ENCODE measurements at regions not wholly inside any gene's neighbourhood (a gene's known extent, or its start where the extent isn't known, plus 50 kb on each side); places are given as distances from the start of the nearest gene placed in this dataset. TPM values are rescaled to one million over a fixed set of nuclear protein-coding genes. Genes with fewer than 3 reads are reported as not detected.

Small RNA genes lying in the stretch of these regions (small RNA-seq; reads per million reads assigned to genes)
- gene AL031183.1 (ENCODE audit: low replicate concordance), result not detected
- not detected for gene RF00012 (ENCODE audit: low replicate concordance)
- gene RF00088 (ENCODE audit: low replicate concordance), result not detected
- gene RN7SL93P (ENCODE audit: low replicate concordance), result not detected
- gene RNU1-57P (ENCODE audit: low replicate concordance), result 0.10 reads per million
- not detected for gene RNU6-1015P (ENCODE audit: low replicate concordance)

All from GM23338 (cell line).